Aorta (tissue), 5 donors: ENCODE measurements at regions not wholly inside any gene's neighbourhood (a gene's known extent, or its start where the extent isn't known, plus 50 kb on each side); places are given as distances from the start of the nearest gene placed in this dataset.

Source experiments
- ATAC-seq: fragments of 200-7000 bp; cut with Tn5 transposase; one replicate; pipeline ENCODE4 v1.9.1; 2022; ENCODE audit warnings: moderate library complexity; ENCODE audit not compliant: low FRiP score
- DNase-seq, 2 donors: peaks; one replicate each; pipeline ENCODE4 v3.0.0-alpha.2; 2020
- H3K27ac ChIP-seq, 2 donors: one replicate each; pipeline ENCODE4 v1.5.1; 2013; ENCODE audit warnings: low read length in 2 of 2, mild to moderate bottlenecking in 2 of 2, moderate library complexity in 2 of 2, control low read depth in 1 of 2, inconsistent platforms in 1 of 2, low read depth in 1 of 2
- H3K27me3 ChIP-seq, 2 donors: one replicate each; pipeline ENCODE4 v1.6.1; 2013; ENCODE audit warnings: control low read depth in 1 of 2, low read length in 1 of 2, mild to moderate bottlenecking in 1 of 2, moderate library complexity in 1 of 2; ENCODE audit not compliant: insufficient read depth in 2 of 2, control insufficient read depth in 1 of 2
- H3K36me3 ChIP-seq, 2 donors: one replicate each; pipeline ENCODE4 v1.6.1; 2013; ENCODE audit warnings: control low read depth in 1 of 2, low read length in 1 of 2, mild to moderate bottlenecking in 1 of 2; ENCODE audit not compliant: insufficient read depth in 2 of 2, control insufficient read depth in 1 of 2
- H3K4me1 ChIP-seq, 2 donors: one replicate each; pipeline ENCODE4 v1.6.1; 2013; ENCODE audit warnings: low read length in 2 of 2, control low read depth in 1 of 2, mild to moderate bottlenecking in 1 of 2, moderate library complexity in 1 of 2; ENCODE audit not compliant: insufficient read depth in 2 of 2, control insufficient read depth in 1 of 2
- H3K4me3 ChIP-seq, 2 donors: one replicate each; pipeline ENCODE4 v1.5.1; 2013; ENCODE audit warnings: low read length in 2 of 2, control low read depth in 1 of 2, mild to moderate bottlenecking in 1 of 2
- H3K9me3 ChIP-seq: one replicate; pipeline ENCODE4 v1.6.1; 2013; ENCODE audit warnings: mild to moderate bottlenecking, low read length; ENCODE audit not compliant: control insufficient read depth
- WGBS, 2 donors: extraction: QIAGEN DNeasy Blood & Tissue Kit; methylation state at CpG; one replicate each; pipeline ENCODE4 v1.1.7; 2013; 5-methylcytosine and 5-hydroxymethylcytosine counted together
- intact Hi-C, 2 donors: fragments of 100-400 bp; cut with DNase I; formaldehyde crosslinking; loops; one replicate each; pipeline versions ENCODE4 v1.14.2 to v1.15.0; 2022
- donor health status: healthy with polysubstance abuse.
- donor health status: Bipolar disorder and iron deficiency.
- donor health status: DM: no; HTN: no; CAD: no.
- donor health status: DM: no; HTN: no; CAD: no.
- donor health status: DM: yes; HTN: yes; CAD: no.

DNA sequence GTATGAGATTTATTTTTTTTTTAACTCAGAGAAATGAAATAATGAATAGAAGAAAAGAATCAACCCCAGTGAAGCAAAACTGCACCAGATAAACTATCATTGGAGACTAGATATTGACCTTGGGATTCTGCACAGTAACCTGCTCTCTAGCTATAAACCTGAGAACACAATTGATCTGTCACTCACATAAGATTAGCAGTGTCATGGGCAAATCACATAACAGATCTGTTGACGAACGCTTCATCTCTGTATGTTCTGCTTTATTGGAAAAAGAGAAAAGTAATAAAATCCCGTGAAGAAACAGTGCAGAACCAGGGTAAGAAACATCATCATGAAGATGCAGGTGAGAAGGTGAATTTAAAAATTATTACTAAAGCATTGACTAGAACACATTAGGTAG lies 52.8 kb upstream of the RGS17 start:
- intact Hi-C loops: no loop called here
- ATAC-seq: no peak

More for the DNA sequence above, 52.8 kb upstream of the RGS17 start:
- Histone ChIP-seq H3K27me3 (no peaks in the 10 kb centered on the region), H3K9me3 (no peaks in the 10 kb centered on the region), H3K27ac (no peak overlapping the region), H3K36me3 (no peaks in the 10 kb centered on the region), H3K4me3 (no peak overlapping the region), H3K4me1 (no peaks in the 10 kb centered on the region)
- DNase-seq: no peak
- 94 to 96% methylated on average over 3 of the region's 3 CpGs for WGBS, 2 donors
